GM18499 (cell line): ENCODE measurements at regions not wholly inside any gene's neighbourhood (a gene's known extent, or its start where the extent isn't known, plus 50 kb on each side); places are given as distances from the start of the nearest gene placed in this dataset.
"Not testable (repeated sequence)": the region's sequence is repeated elsewhere in the genome, so short reads cannot be mapped to it uniquely, and the experiment has no call there.

ENCODE experiments used
- ATAC-seq: cut with Tn5 transposase; IDR thresholded peaks from one replicate; pipeline ENCODE4 v1.9.1; 2021; ENCODE audit warnings: moderate number of reproducible peaks; ENCODE audit not compliant: insufficient read depth, unreplicated experiment

DNA sequence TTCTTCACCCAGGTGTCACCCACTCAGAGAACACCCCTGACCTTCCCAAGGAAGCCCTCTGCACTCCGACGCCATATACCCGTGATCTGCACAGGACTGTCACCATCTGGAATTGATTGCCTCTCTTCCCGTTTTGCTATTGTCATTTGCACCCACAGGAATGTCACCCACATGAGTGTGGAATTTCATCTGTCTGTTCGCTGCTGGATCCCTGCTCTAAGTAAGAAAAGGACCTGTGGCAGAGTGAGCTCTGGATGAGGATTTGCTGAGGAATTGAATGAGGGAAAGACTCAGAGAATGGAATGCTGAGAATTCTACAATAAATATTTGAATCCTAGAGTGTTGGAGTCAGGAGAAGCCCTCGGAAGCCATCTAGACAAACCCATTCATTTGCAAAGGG, 233.6 kb upstream of the SULF2 start:
- ATAC-seq: not testable (repeated sequence)

DNA sequence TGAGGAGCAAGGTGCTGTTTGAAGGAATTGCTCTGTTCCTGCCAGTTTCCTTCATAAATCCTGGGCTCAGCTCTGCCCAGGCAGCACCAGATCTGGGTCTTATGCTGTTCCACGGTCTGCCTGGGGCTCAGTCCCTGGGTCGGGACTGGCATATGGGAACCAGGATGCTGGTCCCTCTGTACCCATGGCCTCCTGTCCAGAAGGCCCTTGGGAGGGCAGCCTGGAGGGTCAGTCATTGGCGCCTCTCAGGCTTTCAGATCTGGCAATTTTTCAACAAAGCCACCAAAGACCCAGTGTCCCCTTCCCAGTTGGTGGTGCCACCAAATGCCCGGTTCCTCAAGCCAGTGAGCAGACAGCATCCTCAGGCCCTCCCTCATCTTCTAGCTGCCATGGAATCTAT, 232.7 kb upstream of the SULF2 start:
- ATAC-seq: no peak

DNA sequence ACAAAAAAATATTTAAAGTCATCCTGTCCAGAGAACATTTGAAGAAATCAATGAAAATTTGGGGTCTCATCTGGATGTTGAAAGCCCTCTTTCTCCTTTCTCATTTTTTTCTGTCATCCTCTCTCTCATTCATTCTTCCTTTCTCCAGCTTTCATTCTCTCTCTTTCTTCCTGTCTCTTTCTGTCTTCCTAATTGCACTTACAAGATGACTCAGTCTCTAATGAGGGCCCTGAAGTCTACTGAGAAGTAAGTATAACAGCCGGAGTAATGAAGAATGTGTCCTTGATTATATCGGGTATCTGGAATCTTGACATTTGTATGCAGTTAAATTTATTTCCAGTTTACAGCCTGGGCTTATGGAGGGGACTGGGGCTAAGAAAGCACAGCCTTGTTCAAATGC, 232.2 kb upstream of the SULF2 start:
- no peak for ATAC-seq

DNA sequence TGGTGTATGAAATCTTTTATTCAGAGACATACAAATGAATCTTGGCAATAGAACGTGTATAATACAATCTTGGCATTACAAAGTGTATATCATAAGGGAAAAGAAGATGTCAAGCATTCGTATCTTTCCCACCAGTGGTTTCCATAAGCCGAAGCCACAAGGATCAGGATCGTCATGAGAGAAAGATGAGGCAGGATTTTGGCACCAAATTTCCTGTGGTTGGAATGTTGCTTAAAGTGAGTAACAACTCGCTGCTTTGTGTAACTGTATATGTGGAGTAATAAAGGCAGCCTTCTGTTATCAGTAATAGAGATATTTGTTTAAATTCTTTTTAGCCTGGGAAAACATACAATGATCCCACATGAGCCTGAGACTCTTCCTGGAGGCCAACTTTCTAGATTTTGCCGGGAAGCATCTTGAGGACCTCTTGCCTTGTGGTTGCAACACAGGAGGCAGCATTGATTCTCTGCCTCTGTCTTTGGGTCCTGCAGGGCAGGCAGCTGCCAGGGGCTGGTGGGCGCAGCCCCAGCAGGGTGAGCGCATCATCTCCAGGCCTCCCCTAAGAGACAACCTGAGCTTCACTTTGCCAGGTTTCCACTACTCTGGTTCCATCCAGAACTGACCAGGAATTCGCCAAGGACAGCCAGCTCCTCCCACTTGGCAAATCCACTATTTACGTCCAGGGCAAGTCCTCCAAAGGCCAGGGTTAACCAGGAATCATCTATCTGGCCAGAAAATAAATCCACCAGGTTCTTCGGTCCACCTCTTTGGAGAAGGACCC, 230.9 kb upstream of the SULF2 start:
- no peak for ATAC-seq

DNA sequence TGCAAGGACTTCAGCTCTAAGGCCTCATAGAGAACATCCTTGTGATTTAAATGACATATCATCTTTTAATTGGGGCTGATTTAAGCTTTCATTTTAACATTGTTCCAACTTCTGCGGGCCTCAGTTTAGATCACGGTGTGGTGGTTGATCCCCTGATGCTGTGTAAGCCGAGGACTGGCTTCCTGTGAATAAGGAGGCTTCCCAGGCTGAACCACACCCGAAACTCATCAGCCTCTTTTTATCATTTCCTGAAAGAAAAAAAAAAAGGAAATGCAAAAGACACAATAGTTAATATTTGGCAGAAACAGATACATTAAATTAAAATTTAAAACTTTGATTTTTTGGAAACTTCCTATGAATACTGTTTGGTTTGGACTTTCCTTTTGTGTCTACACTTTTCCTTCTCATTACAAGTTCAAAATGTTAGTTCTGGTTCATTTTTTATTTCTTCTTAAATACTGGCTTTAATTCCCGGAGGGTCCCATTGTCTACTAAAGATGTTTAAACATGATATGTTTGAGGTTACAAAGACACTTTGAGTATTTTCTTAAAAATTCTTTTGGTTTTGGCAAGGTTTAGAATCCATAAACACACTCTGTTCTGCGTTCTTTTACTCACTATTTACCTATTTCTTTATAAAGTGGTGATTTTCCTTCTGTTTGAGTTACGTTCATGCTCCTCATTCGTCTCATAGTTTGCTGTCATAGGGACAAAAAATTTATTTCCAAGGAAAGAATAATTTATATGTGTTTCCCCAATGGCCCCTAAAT, 230.0 kb upstream of the SULF2 start:
- ATAC-seq: no peak

DNA sequence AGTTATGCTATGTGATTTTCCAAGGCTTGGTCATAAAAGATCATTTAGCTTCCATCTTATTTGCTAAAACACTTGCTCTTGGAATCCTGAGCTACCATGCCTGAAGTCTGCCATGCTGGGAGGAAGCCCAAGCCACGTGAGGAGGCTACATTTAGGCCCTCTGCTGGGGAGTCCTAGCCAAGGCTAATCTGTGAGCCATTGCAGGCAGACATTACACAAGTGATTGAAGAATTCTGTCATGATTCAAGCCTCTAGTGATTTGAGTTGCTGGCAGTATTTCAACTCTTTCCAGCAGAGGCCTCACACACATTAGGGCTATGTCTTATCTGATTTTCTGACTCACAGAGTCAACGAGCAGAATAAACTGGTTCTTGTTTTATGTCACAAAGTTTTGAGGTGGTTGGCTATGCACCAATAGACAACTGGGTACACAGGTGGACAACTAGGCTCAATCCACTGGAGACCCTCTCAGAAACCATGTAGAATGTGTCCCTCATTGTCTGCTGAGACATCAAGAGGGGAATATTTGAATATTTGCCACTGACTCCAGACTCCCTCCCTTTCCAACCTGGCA, 227.2 kb upstream of the SULF2 start:
- ATAC-seq: no peak

DNA sequence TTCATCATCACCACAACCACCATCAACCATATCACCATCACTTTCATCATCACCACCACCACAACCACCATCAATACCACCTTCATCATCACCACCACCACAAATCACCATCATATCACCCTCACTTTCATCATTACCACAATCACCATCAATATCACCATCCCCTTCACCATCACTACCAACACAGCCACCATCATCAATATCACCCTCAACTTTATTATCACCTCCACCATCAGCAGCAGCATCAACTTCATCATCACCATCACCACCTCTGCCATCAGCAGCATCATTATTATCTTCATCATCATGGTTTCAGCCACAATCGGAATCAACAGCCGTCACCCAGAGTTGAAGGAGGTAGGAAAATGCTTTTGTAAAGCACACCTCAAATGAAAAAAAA, 225.7 kb upstream of the SULF2 start:
- ATAC-seq: no peak

DNA sequence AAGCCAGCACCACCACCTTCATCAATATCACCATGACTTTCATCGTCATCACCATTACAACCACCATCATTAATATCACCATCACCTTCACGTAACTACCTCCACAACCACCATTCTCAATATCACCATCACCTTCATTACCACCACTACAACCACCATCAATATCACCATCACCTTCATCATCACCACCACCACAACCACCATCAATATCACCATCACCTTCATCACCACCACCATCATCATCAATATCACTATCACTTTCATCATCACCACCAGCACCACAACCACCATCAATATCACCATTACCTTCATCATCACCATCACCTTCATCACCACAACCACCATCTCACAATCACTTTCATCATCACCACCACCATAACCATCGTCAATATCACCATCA, 225.3 kb upstream of the SULF2 start:
- no peak for ATAC-seq

DNA sequence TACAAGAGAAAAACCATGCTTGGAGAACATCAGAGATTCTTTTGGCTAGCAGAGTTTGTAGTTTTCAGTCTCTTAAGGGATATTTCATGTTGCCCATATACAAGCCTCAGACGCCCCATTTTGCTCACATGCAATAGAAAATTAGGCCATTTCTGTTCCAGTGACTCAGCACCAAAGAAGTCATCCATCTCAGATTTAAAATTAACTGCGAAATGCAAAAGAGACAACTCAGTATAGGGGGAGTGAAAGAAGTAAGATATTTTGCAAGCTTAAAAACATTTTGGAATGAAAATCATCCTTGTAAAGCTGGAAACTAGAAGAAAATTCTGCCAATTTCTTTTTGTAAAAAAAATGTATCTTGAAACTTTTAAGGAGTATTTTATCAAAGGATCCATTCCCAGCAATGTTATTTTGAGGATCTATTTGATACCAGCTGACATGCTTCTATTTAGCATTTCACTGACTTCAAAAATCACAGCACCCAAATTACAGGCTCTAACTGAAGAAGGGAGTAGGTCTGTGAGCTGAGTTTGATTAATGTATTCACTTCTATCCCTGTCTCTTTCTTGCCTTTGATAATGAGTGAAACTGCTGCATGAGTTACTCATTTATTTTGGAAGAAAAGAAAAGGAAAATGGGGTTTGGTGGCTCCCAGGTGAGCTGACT, 223.7 kb upstream of the SULF2 start:
- ATAC-seq: no peak

DNA sequence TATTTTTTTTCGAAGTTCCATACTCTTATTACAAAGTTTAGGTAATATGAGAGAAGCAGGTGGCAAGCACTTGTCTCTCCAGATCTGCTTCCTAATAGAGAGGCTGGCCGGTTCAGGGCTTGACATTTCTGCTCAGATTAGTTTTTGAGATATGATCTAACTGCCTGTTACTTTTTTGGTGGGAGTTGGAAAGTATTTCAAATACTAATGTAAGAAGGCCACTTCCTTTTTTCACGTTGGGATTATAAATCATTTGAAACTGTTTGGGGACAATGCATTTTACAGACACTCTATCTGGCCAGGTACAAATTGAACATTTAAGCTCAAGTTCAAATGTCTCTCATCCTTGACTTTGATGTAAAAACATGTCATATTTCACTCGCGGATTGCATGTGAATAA, 222.1 kb upstream of the SULF2 start:
- ATAC-seq: no peak

DNA sequence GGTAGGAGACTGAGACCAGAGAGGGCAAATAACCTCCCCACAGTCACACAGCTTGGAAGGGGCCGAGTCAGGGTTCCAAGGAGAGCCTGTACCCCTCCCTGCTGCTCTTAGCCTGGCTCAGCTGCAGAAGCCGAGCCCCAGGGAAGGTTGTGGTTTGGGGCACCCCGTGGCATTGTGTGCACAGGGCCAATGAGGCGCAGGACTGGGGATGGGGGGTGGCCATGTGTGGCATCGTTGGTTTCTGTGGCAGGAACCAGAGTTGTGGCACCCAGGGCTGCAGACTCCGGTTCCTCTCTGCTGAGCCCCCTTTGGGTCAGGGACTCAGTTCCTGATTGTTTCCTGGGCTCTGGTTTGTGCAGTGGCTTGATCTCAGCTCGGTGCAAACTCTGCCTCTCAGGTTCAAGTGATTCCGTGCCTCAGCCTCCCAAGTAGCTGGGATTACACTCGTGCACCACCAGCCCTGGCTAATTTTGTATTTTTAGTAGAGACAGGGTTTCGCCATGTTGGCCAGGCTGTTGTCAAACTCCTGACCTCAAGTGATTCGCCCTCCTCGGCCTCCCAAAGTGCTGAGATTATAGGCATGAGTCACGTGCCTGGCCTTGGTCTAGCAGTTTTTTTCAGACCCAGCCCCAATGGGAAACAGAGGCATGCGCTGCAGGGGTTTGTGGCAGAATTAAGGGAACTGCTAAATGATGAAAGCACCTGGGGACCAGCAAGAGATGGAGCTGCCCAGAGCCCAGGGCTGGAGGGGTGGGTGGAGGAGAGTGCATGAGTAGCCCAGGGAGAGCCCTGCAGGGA, 221.0 kb upstream of the SULF2 start:
- ATAC-seq: no peak

DNA sequence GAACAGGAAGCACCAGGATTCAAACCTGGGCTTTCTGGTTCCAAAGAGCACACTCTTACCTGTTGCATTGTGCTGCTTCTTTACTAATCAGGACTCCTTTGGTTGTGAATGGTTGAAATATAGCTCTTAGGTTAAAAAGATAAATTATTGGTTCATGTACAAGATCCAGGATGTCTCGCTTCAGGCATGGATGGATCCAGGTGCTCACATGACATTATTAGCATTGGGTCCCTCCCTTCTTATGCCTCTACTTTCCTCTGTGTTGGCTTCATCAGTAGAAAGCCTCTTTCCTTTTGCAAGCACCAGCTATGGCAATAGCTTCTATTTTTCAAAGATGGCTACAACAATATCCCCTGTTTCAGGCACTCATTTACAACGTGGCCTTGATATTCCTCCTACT, 217.7 kb upstream of the SULF2 start:
- no peak for ATAC-seq

DNA sequence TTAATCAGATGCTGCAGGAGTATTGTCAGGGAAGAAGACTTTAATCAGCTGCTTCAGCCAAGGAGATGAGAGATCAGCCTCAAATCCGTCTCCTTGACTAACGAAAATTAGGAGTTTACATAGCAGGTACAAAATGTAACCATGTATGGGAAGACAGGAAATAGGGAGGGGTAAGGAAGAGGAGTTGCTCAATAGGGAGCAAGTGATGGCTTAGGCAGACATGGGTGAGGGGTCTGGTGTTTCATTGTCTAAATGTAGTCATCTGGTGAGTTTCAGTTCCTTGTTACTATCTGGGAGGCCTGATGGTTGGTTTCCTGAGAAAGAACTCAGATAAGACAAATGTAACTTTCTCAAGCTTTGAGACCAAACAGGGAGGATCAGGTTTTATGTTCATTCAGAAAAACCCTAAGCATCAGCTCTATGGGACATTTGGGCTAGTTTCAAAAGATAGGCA, 217.3 kb upstream of the SULF2 start:
- ATAC-seq: peak; percentile 86

DNA sequence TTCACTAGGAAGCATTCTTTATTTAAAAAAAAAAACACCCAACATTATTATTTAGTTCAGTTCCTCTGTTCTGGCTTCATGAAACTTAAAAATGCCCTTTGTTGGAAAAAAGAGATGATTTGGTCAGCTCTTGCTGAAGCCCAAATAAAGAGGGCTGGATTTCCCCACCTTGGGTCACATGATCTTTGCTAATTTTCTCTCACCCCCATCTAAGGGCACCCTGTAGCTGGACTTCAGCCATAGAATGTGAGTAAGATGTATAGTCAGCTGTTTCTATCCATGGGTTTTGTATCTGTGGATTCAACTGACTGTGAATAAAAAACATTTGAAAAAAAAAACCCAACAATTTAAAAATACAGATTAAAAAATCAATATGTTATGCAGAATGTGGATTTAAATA, 213.9 kb upstream of the SULF2 start:
- ATAC-seq: no peak

DNA sequence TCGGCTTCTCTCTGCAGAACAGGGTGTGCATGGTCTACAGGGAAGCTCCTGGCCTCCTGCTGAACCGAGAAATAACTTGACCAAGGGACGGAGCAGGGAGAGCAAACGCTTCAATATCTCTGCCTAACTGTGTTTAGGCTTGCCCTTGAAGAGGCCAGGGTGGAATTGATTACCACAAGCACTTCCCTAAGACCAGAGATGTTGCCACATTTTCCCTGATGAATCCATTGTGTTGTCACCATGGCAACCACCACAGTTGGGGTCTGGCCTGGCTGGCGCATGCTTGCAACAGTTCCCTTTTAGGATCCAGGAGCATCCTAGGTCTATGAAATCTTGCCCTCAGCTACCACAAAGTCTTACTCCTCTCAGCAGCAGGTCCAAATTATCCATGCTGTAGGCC, 213.5 kb upstream of the SULF2 start:
- ATAC-seq: no peak

DNA sequence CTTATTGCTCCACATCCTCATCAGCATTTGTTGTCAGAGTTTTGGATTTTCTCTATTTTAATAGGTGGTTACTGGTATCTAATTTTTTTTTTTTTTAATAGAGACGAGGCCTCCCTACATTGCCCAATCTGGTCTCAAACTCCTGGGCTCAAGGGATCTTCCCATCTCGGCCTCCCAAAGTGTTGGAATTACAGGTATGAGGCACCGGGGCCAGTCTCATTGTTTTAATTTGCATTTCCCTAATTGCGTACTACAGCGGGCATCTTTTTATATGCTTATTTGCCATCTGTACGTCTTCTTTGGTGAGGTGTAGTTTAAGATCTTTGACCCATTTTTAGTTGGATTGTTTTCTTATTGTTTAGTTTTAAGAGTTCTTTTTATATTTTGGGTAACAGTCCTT, 210.4 kb upstream of the SULF2 start:
- ATAC-seq: no peak

DNA sequence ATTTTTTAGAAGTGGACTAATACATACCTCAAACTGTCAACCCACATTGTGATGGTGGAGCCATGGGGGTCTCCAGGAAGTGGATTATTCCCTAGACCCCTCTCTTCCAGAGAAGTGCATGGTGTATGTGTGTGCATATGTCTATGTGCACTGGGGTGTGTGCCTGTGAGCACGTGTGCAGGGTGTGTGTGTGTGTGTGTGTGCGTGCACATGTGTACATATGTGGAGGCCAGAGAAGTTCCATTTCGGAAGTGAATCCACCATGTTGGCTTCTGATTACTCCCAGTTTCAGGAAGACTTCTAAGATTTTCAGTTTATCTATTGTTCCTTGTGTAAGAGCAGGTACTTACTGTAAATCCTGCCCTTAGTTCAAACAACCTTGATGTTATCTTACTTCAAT, 208.5 kb upstream of the SULF2 start:
- no peak for ATAC-seq

DNA sequence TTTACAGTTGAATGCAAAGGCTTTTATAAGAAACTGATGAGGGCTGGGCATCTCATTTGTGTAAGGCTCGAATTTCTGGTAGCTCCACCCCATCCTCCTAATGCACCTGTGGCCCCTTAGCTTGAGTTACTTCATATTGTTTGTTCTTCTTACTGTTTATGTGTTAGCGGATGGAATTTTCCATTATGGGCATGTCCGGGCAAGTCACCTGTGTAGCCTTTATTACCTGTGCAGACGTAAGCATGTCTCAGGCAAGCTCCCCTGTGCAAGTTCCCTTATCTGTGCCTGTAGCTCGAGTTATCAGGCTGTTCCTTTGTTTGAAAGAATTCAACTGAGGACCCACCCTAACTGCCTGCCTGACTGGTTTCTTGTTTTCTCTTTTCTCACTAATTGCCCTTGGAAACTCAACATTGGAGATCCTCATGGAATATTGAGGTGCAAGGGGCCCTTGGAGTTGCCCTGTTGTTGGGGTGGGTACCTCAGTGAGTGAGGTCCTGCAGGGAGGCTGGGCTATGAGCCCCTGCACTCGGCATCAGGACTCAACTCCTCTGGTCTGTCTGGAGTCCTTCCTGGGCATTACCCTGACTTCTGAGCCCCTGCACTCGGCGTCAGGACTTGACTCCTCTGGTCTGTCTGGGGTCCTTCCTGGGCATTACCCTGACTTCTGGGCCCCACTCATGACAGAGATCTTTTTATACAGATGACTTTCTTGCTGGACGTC, 207.9 kb upstream of the SULF2 start:
- no peak for ATAC-seq

DNA sequence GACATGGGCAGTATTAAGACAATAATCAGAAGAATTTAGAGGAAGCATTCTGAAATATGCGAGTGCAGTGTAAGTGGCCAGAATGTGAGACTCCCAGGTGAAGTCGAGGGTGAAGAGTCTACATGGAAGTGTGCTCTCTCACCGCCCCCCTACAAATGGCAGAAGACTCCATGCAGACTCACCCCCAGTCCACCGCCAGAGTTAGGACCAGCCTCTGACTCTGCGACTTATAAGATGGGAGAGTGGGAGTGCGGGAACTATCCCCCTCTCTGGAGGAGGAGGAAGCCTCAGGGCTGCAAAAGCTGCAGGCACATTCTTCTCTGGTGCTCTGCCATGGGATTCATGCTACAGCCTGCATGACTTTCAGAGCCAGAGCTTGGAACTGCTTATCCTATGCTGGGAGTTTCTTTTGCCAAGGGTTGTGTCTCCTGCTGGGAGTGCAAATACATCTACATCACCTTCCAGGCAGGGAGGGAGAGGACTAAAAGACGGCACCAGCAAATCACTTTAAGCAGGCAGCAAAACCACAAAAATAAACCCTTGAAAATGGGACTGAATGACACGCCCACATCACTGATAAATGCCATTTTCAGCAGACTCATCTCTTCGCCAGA, 206.7 kb upstream of the SULF2 start:
- no peak for ATAC-seq
